ENCODE measurements at regions not wholly inside any gene's neighbourhood (a gene's known extent, or its start where the extent isn't known, plus 50 kb on each side); places are given as distances from the start of the nearest gene placed in this dataset.

DNA sequence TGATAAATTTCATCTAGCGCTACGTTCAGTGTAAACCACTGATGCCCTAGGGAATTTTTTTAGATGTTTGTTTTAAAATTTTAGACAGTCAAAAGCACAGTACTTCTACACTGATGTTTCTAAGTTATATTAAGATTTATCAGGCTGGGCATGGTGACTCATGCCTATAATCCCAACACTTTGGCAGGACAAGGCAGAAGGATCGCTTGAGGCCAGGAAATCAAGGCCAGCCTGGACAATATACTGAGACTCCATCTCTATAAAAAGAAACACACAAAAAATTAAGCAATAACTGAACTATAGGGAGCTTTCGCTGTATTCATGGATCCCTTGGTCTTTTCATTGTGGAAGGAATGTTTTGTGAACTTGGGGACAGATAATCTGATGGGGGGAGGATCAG, 50.6 kb upstream of the MAPRE2 start:
- H3K4me1 ChIP-seq: peaks cover 28% of the 10 kb centered on the region
- H3K9me3 ChIP-seq: no peaks in the 10 kb centered on the region
- DNase-seq (ENCODE audit: low spot score in 2 of 2): no peak
- H3K36me3 ChIP-seq: no peaks in the 10 kb centered on the region
- no peak overlapping the region for H3K27ac ChIP-seq
- TF ChIP-seq EP300 (IDR thresholded peaks at IDR 0.05) (no peak), POLR2A (IDR thresholded peaks at IDR 0.05) (no peak), POLR2AphosphoS5 (IDR thresholded peaks at IDR 0.05) (no peak)
- TF ChIP-seq, protein P1, sequence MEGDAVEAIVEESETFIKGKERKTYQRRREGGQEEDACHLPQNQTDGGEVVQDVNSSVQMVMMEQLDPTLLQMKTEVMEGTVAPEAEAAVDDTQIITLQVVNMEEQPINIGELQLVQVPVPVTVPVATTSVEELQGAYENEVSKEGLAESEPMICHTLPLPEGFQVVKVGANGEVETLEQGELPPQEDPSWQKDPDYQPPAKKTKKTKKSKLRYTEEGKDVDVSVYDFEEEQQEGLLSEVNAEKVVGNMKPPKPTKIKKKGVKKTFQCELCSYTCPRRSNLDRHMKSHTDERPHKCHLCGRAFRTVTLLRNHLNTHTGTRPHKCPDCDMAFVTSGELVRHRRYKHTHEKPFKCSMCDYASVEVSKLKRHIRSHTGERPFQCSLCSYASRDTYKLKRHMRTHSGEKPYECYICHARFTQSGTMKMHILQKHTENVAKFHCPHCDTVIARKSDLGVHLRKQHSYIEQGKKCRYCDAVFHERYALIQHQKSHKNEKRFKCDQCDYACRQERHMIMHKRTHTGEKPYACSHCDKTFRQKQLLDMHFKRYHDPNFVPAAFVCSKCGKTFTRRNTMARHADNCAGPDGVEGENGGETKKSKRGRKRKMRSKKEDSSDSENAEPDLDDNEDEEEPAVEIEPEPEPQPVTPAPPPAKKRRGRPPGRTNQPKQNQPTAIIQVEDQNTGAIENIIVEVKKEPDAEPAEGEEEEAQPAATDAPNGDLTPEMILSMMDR (IDR thresholded peaks at IDR 0.05): no peak
- WGBS: 30% methylated on average over 4 of the region's 4 CpGs
- H3K27me3 ChIP-seq: no peaks in the 10 kb centered on the region
- H3K4me3 ChIP-seq: no peak overlapping the region

DNA sequence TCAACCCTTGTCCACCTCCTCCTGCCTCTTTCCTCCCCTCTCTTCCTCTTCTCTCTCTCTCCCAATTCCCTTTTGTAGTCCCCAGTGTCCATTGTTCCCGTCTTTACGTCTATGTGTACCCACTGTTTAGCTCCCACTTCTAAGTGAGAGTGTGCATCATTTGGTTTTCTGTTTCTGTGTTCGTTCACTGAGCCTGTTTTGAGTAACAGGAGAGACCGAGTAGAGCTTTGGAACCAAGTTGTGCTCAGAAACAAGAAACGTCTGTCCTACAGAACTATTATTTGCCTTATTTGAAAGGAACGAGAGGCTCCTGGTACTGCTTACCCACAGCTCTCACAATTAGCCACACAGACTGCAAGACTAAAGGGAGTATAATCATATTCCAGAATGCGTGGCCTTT, 50.1 kb upstream of the MAPRE2 start:
- Histone ChIP-seq H3K9me3 (no peaks in the 10 kb centered on the region), H3K36me3 (no peaks in the 10 kb centered on the region), H3K4me1 (peaks cover 28% of the 10 kb centered on the region), H3K4me3 (no peak overlapping the region), H3K27me3 (no peaks in the 10 kb centered on the region), H3K27ac (no peak overlapping the region)
- 79% methylated on average over 7 of the region's 7 CpGs for WGBS
- TF ChIP-seq POLR2AphosphoS5 (IDR thresholded peaks at IDR 0.05) (no peak), POLR2A (IDR thresholded peaks at IDR 0.05) (no peak), EP300 (IDR thresholded peaks at IDR 0.05) (no peak)
- TF ChIP-seq, protein P1 (IDR thresholded peaks at IDR 0.05): no peak
- no peak for DNase-seq (ENCODE audit: low spot score in 2 of 2)
